NCI-H2107 treated with DMSO at 0.1 percent for 48 hours (cell line): ENCODE measurements at regions not wholly inside any gene's neighbourhood (a gene's known extent, or its start where the extent isn't known, plus 50 kb on each side); places are given as distances from the start of the nearest gene placed in this dataset.
"Not testable (repeated sequence)": the region's sequence is repeated elsewhere in the genome, so short reads cannot be mapped to it uniquely, and the experiment has no call there.

Experiments
- DNase-seq: peaks from one replicate; lab custom pipeline; 2025; ENCODE audit not compliant: unreplicated experiment; lab: John Stamatoyannopoulos, UW

- DNase-seq: no peak
Observed at GRCh38 chr11:115629456-115630015, 125.3 kb upstream of the CADM1 start.

GRCh38 chr11:115627666-115628460 is 123.6 kb upstream of the CADM1 start:
- no peak for DNase-seq

- DNase-seq: no peak
Observed at GRCh38 chr11:115627071-115627470, 122.9 kb upstream of the CADM1 start.

- DNase-seq: no peak
Observed at GRCh38 chr11:115626414-115626813, 122.2 kb upstream of the CADM1 start.

GRCh38 chr11:115625502-115625901 is 121.3 kb upstream of the CADM1 start:
- DNase-seq: no peak

- no peak for DNase-seq
Observed at GRCh38 chr11:115624065-115624464, 119.8 kb upstream of the CADM1 start.

GRCh38 chr11:115623021-115623451 is 118.8 kb upstream of the CADM1 start:
- no peak for DNase-seq

- DNase-seq: no peak
Observed at GRCh38 chr11:115618428-115618827, 114.2 kb upstream of the CADM1 start.

GRCh38 chr11:115617767-115618166 is 113.6 kb upstream of the CADM1 start:
- DNase-seq: no peak

- DNase-seq: no peak
Observed at GRCh38 chr11:115616971-115617370, 112.8 kb upstream of the CADM1 start.

GRCh38 chr11:115613986-115614632 is 109.9 kb upstream of the CADM1 start:
- DNase-seq: no peak

- no peak for DNase-seq
Observed at GRCh38 chr11:115613004-115613403, 108.8 kb upstream of the CADM1 start.

GRCh38 chr11:115612046-115612730 is 108.0 kb upstream of the CADM1 start:
- no peak for DNase-seq

GRCh38 chr11:115611343-115611742 is 107.1 kb upstream of the CADM1 start:
- no peak for DNase-seq

GRCh38 chr11:115610908-115611307 is 106.7 kb upstream of the CADM1 start:
- no peak for DNase-seq

- DNase-seq: not testable (repeated sequence)
Observed at GRCh38 chr11:115610234-115610633, 106.0 kb upstream of the CADM1 start.

GRCh38 chr11:115608976-115609375 is 104.8 kb upstream of the CADM1 start:
- DNase-seq: no peak

GRCh38 chr11:115607621-115608221 is 103.5 kb upstream of the CADM1 start:
- DNase-seq: no peak

- no peak for DNase-seq
Observed at GRCh38 chr11:115606498-115607220, 102.4 kb upstream of the CADM1 start.

- no peak for DNase-seq
Observed at GRCh38 chr11:115605871-115606497, 101.8 kb upstream of the CADM1 start.
